Activated T-cell treated with anti-CD3 and anti-CD28 coated beads for 24 hours (primary cell): ENCODE measurements at regions not wholly inside any gene's neighbourhood (a gene's known extent, or its start where the extent isn't known, plus 50 kb on each side); places are given as distances from the start of the nearest gene placed in this dataset.

Experiments
- DNase-seq: peaks from one replicate; pipeline ENCODE4 v3.0.0-alpha.2; 2020; ENCODE audit warnings: low read depth

DNA sequence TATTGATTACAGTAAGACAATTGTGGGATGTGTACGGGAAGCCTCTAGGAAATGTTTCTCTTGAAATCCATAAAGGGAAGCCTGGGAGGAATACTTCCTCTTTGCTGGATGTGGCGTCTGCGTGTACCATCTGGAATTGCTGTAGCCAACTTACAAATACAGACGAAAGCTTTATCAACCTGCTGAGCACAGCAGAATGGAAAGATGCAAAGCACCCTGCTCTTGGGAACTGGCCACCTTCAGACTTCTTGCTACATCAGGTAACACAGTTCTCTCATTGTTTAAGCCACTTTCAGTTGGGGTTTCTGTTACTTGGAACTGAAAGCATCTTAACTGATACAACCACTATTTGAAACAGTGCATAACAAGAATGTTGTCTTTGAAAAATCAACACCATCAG lies 213.8 kb downstream of the HRH4 start:
- DNase-seq: no peak

DNA sequence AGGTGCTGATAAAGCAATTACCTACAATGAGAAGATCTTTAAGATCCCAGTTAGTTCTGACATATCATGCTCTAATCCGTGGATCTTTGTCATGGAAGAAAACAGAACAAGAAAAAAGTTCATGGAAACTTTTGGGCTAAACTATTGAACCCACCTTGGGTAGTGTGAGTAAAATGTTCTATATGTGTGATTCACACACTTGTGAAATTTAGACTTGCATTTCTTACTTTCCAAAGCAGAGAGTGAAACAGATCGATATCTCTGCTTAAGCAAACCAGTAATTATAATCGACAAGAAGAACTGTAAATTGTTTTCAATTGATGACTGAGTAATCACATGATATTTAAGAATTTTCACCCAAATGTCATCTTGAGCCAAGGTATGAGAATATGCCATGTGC lies 214.2 kb downstream of the HRH4 start:
- DNase-seq: no peak

GRCh38 chr18:24677011-24677410 lies 216.6 kb downstream of the HRH4 start:
- DNase-seq: no peak

DNA sequence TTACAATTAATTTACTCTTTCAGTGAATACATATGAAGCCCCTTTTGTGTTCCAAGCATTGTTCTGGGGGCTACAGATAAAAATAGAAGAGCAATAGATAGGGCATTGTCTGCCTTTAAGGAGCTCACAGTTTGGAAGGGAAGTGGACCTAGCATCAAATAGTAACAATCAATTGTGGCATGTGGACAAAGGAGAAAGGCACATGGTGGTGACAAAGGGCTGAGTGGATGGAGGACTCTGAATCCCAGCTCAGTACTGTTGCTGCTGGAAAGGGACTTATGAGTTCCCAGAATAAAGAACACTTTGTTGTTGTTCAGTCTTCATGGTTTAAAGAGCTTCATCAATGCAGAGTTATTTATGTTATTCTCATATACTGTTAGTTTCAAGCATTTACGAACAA lies 217.7 kb downstream of the HRH4 start:
- no peak for DNase-seq

- no peak for DNase-seq
Observed at GRCh38 chr18:24678626-24679025, 218.2 kb downstream of the HRH4 start.

GRCh38 chr18:24679062-24679461 lies 218.6 kb downstream of the HRH4 start:
- no peak for DNase-seq

DNA sequence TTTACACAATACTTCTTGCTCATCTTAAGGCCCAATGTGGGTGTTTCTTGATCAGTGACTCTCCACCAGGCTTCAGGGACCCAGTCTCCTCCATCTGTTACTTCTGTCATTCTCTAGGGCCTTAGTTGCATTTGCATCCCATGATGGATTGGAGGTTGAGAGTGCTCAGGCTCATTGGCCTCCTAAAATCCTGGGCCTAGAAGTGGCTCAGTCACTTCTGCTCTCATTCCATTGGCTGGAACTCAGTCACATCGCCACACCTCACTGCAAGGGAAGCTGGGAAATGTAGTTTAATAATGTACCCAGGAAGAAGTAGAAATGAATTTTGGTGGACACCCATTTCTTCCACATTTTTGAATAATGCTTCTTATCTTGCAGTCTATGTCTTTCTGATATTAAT lies 223.5 kb downstream of the HRH4 start:
- no peak for DNase-seq

DNA sequence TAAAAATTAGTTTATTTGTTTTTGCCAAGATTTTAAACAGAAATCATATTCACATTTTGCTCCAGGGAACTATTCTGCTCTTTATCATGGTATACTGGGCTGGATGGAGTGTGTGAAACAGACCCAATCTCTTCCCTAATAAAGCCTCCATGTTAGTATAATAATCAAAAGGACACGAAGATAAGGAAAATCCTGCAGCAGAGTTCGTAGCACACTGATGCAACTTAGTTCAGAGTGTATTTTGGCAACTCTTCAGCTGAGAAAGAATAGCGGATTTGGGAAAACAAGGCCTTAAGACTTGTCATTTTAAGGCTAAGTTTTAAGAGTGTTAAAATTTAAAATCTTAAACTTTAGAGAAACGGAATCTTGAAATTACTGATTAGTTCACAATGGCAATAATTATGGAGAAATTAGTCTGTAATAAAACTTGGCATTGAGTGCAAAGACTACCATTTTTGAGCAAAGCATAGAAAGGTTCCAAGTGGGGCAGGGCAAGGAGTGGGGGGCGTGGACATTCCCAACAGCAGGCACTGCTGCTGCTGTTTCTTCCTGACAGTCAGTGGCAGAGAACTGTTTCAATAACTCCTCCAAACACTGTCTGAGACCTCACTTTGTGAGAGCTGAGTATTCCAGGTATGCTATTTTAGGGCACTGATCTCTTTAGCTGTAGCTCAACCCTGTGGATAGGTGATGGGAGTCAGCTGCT lies 225.0 kb downstream of the HRH4 start:
- DNase-seq: no peak

- DNase-seq: no peak
Observed at GRCh38 chr18:24695168-24695567, 234.7 kb downstream of the HRH4 start.

DNA sequence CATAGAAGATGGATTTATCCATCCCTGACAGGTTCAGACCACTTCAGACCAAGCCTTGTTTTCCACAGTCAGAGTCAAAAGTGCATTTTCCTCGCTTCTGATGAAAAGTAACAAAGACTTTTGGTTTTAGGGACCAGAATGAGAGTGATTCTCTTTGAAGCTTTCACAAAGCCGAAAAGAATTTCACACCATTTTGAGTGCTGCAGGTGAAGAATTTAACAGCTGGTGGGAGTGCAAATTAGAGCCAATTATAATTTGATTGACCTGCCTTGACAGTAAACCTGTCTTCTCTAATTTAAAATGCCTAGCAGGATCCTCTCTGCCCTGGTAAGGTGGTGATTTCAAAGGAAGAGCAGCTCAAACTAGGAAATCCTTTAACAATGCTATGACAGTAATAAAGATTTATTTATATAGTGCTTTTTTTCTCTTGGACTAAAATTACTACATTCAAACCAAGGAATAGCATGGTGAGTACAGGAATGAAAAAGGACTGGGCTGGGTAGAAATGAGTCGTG lies 241.6 kb downstream of the HRH4 start:
- no peak for DNase-seq

GRCh38 chr18:24703316-24703715 lies 242.9 kb downstream of the HRH4 start:
- no peak for DNase-seq

DNA sequence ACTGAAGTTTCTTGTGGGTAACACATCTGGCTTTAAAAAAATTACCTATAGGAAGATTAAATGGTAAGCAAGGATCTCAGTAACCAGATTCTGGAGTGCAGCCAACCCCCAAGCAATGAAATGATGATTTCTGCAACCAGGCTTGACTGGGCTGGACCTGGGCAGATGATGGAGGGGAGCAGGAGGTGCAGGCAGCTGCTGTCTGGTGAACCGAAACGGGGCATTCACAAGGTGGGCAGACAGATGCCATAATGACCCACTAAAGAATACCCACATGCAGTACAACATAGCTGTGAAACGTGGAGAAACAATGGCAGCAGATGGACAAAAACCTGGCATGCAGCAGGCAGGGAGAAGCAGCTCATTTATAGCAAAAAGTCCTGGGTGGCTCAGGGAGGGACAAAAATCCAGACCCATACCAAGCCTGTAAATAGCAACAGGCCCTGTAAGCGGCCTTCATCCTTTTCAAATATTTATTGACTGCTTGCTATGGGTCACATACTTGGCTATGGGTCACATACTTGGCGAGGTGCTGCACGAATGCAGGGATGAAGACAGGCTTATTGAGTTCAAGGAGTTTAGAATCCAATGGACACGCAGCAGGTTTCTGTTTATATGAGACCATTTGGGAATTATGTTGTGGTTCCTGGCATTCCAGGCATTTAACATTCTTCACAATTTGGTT lies 244.7 kb downstream of the HRH4 start:
- no peak for DNase-seq

DNA sequence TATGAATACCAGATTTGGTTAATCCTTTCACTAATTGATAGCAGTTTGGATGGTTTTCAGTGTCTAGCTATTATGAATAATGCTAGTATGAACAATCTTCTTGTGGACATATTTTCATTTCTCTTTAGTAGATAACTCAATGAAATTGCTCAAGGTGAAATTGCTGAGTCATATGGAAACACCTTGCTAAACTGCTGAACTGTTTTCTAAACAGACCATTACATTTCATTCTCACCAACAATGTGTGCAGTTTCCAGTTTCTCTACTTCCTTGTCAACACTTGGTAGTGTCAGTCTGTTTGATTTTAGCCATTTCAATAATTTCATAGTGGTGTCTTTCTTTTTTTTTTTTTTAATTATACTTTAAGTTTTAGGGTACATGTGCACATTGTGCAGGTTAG lies 250.0 kb downstream of the HRH4 start:
- no peak for DNase-seq

DNA sequence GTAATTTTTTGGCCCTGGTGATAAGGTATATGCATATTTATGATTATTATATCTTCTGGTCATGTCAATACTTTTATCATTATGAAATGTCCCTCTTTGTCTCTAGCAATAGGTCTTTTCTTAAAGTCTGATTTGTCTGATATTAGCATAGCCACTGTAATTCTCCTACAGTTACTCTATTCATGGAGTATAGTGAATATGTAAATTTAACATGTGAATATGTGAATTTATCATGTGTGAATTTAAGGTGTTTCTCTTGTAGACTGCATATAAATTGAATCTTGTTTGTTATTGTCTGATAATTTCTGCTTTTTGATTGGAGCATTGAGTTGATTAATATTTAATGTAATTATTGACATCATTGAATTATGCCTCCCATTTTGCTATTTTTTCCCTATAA lies 259.4 kb downstream of the HRH4 start:
- no peak for DNase-seq

GRCh38 chr18:24721388-24721787 lies 261.0 kb downstream of the HRH4 start:
- DNase-seq: no peak

DNA sequence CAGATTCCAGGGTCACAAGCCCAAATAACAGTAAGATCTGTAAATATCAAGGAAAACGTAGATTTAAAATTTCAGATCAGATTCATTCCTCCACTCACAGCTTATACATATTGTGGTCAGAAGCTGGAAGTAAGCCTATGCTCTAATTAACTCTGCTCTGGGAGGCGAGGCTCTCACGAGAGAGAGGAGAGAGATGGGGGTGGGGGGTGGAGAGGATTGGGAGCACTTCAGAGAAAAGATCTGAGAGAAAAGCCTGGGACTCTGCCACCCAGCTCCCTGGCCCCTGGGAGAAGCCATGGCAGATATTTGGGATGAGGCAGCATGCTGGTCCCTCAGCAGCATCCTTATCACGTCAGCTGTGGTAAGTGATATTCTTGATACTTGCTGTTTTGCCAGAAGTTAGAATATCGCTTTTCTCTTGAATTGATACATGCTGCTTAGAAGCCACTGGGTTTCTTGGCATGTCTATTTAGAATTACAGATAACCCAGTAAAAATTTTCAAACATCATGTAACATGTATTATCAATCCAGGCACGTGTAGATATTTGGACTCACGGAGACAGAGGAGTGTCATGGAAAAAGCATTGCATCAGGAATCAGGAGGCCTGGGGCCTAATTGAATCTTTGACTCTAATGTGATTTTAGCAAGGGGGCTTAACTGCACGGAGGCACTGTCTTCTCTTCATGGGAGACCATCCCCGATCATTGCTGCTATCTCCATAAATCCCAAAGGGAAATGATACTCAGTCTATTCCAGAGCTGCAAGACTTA lies 265.4 kb downstream of the HRH4 start:
- DNase-seq: no peak

DNA sequence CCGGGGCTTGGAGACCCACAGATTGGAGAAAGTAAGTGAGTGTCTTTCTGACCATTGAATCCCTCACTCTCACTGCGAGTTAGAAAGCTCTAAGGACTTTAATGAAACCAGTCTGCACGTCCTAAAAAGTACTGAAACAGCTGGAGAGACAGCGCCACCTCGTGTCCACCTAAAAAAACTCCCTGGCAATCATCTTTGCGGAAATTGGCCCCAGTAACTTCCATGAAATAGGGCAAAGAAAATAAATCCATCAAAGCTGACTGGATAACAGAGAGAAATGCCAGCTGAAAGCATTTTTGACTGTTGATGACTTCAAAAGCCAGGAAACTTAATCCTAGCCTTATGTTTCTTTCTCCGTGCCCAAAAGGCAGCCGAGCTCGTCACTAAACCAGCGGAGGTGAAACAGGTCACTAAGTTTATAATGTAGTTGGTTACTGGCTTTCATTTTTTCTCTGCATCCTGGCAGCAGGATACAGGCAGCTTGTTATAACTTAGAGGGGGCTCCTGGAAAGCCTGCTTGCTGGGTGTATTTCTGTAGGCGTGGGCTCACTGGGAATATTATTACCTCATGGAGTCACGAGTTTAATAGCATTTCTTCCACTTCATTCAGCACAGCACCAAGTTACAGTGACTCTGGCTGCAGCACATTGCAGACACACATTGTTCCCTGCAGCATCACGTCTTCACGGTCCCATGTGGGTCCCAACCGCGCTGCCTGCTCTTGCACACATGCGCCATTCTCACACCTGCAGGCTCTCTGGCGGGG lies 266.5 kb downstream of the HRH4 start:
- peak; percentile 33 for DNase-seq

GRCh38 chr18:24727685-24728084 lies 267.2 kb downstream of the HRH4 start:
- no peak for DNase-seq

GRCh38 chr18:24731158-24731557 lies 270.7 kb downstream of the HRH4 start:
- DNase-seq: no peak

DNA sequence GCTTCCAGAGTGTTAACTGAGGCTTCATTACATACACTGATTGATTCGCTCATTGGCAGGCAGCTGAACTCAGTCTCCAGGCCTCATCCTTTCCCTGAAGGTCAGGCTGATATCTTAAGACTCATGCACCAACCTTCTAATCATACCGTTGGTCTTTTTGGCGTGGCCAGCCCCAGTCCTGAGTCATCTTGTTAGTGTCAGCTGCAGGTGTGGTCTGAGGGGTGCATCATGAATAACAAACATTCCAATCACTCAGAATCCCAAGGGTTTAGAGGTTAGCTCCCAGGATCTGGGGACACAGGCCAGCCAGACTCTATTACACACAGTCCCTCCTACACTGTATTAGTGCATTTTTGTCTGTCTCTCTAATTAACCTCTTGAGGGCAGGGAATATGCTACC lies 271.5 kb downstream of the HRH4 start:
- DNase-seq: no peak

- no peak for DNase-seq
Observed at GRCh38 chr18:24734058-24734457, 273.6 kb downstream of the HRH4 start.

DNA sequence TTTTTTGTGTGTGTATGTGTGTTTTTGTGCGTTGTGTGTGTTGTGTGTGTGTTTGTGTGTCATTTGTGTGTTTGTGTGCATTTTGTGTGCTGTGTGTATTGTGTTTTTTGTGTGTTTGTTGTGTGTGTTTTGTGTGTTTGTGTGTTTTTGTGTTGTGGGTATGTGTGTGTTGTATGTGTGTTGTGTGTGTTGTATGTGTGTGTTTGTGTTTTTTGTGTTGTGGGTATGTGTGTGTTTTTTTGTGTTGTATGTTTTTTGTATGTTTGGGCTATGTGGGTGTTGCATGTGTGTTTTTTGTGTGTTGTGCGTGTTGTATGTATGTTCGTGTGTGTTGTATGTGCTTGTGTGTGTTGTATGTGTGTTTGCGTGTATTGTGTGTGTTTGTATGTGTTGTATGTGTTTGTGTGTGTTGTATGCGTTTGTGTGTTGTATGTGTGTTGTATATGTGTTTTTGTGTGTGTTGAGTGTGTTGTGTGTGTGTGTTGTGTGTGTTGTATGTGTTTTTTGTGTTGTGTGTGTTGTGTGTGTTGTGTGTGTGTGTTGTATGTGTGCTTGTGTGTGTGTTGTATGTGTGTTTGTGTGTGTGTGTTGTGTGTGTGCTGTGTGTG lies 275.3 kb downstream of the HRH4 start:
- DNase-seq: no peak
